ENCODE measurements at regions not wholly inside any gene's neighbourhood (a gene's known extent, or its start where the extent isn't known, plus 50 kb on each side); places are given as distances from the start of the nearest gene placed in this dataset.

DNA sequence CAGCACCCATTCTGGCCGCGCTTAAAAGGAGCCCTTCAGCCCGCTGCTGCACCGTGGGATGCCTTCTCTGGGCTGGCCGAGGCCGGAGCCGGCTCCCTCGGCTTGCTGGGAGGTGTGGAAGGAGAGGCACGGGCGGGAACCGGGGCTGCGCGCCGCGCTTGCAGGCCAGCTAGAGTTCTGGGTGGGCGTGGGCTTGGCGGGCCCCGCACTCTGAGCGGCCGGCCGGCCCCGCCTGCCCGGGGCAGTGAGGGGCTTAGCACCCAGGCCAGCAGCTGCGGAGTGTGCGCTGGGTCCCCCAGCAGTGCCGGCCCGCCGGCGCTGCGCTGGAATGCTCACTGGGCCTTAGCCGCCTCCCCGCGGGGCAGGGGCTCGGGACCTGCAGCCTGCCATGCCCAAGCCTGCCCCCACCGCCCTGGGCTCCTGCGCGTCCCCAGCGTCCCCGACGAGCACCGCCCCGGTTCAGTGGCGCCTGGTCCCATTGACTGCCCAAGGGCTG lies 111.3 kb downstream of the PCDH18 start:
- Histone ChIP-seq H4K20me1 (ENCODE audit: control insufficient read depth, insufficient read depth, low read length, poor library complexity, severe bottlenecking) (no peaks in the 10 kb centered on the region), H3K4me2 (replicated peaks; ENCODE audit: low read depth, low read length, poor library complexity, severe bottlenecking) (no peak overlapping the region), H3K4me3 (ENCODE audit: control extremely low read depth in 1 of 5, extremely low read depth in 1 of 5, insufficient read depth in 1 of 5, low read depth in 2 of 5, low read length in 4 of 5) (no peak overlapping the region), H3K9ac (ENCODE audit: low read length) (no peak overlapping the region), H3K4me1 (ENCODE audit: control insufficient read depth in 2 of 2, insufficient read depth in 2 of 2, low read length in 2 of 2) (no peaks in the 10 kb centered on the region), H3K36me3 (replicated peaks in 1 of 2; ENCODE audit: control extremely low read depth in 1 of 2, control insufficient read depth in 1 of 2, extremely low read depth in 1 of 2, insufficient read depth in 2 of 2, low read length in 1 of 2) (no peaks in the 10 kb centered on the region), H3K79me2 (ENCODE audit: control insufficient read depth, insufficient read depth, low read length) (no peaks in the 10 kb centered on the region), H2AFZ (ENCODE audit: insufficient read depth, low read depth, low read length, poor library complexity, severe bottlenecking) (no peak overlapping the region), H3K27ac (ENCODE audit: low read length in 2 of 2) (no peak overlapping the region), H3K9me3 (ENCODE audit: control extremely low read depth in 1 of 3, control insufficient read depth in 2 of 3, insufficient read depth in 1 of 3, low read length in 2 of 3) (peaks cover 0 to 9% (median 2%) of the 10 kb centered on the region in 3 donors), H3K27me3 (replicated peaks in 1 of 4; ENCODE audit: control extremely low read depth in 1 of 4, control insufficient read depth in 3 of 4, insufficient read depth in 4 of 4, low read length in 3 of 4) (no peaks in the 10 kb centered on the region)
- intact Hi-C loops (cut with micrococcal nuclease): no loop called here
- TF ChIP-seq, protein P1, sequence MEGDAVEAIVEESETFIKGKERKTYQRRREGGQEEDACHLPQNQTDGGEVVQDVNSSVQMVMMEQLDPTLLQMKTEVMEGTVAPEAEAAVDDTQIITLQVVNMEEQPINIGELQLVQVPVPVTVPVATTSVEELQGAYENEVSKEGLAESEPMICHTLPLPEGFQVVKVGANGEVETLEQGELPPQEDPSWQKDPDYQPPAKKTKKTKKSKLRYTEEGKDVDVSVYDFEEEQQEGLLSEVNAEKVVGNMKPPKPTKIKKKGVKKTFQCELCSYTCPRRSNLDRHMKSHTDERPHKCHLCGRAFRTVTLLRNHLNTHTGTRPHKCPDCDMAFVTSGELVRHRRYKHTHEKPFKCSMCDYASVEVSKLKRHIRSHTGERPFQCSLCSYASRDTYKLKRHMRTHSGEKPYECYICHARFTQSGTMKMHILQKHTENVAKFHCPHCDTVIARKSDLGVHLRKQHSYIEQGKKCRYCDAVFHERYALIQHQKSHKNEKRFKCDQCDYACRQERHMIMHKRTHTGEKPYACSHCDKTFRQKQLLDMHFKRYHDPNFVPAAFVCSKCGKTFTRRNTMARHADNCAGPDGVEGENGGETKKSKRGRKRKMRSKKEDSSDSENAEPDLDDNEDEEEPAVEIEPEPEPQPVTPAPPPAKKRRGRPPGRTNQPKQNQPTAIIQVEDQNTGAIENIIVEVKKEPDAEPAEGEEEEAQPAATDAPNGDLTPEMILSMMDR (IDR thresholded peaks at IDR 0.05): no peak
- TF ChIP-seq EZH2 (IDR thresholded peaks at IDR 0.05; ENCODE audit: borderline replicate concordance, insufficient read depth, low read depth, low read length, poor library complexity, severe bottlenecking): no peak
- WGBS (ENCODE audit: insufficient coverage): 98% methylated on average over 43 of the region's 43 CpGs
- ChIA-PET POLR2A (no interaction called here), CTCF (no interaction called here)
- H3K4me3 Mint-ChIP-seq: no peak overlapping the region
- peaks cover 2% of the 10 kb centered on the region for H3K9me3 Mint-ChIP-seq (ENCODE audit: insufficient read depth)
- H3K27ac Mint-ChIP-seq: no peak overlapping the region
- no peaks in the 10 kb centered on the region for H3K4me1 Mint-ChIP-seq
- ATAC-seq (ENCODE audit: low read depth): no peak
- H3K27me3 Mint-ChIP-seq: no peaks in the 10 kb centered on the region
- no peak for DNase-seq

DNA sequence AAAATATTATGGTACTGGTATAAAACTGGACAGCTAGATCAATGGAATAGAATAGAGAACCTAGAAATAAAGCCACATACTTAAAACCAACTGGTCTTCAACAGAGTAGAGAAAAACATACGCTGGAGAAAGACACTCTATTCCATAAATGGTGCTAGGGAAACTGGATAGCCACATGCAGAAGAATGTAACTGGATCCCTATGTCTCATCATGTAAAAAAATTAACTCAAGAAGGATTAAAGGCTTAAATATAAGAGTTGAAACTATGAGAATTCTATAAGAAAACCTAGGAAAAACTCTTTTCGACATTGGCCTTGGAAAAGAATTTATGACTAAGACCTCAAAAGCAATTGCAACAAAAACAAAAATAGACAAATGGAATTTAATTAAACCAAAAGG lies 114.6 kb downstream of the PCDH18 start:
- no peak overlapping the region for H3K27ac Mint-ChIP-seq
- no peak overlapping the region for H3K4me2 ChIP-seq (replicated peaks; ENCODE audit: low read depth, low read length, poor library complexity, severe bottlenecking)
- H3K27me3 Mint-ChIP-seq: no peaks in the 10 kb centered on the region
- H3K79me2 ChIP-seq (ENCODE audit: control insufficient read depth, insufficient read depth, low read length): no peaks in the 10 kb centered on the region
- intact Hi-C loops (cut with micrococcal nuclease): no loop called here
- DNase-seq (no peak), ATAC-seq (ENCODE audit: low read depth) (no peak)
- H3K27ac ChIP-seq (ENCODE audit: low read length in 2 of 2): no peak overlapping the region
- no peaks in the 10 kb centered on the region for H3K4me1 ChIP-seq (ENCODE audit: control insufficient read depth in 2 of 2, insufficient read depth in 2 of 2, low read length in 2 of 2)
- no peaks in the 10 kb centered on the region for H4K20me1 ChIP-seq (ENCODE audit: control insufficient read depth, insufficient read depth, low read length, poor library complexity, severe bottlenecking)
- TF ChIP-seq, protein P1 (IDR thresholded peaks at IDR 0.05): no peak
- no peak for TF ChIP-seq EZH2 (IDR thresholded peaks at IDR 0.05; ENCODE audit: borderline replicate concordance, insufficient read depth, low read depth, low read length, poor library complexity, severe bottlenecking)
- H3K4me1 Mint-ChIP-seq: no peaks in the 10 kb centered on the region
- no peak overlapping the region for H3K9ac ChIP-seq (ENCODE audit: low read length)
- no peak overlapping the region for H3K4me3 Mint-ChIP-seq
- no CpG with 5 or more reads among the region's 2 CpGs for WGBS (ENCODE audit: insufficient coverage)
- ChIA-PET CTCF (no interaction called here), POLR2A (no interaction called here)
- H3K9me3 Mint-ChIP-seq (ENCODE audit: insufficient read depth): peaks cover 3% of the 10 kb centered on the region
- H2AFZ ChIP-seq (ENCODE audit: insufficient read depth, low read depth, low read length, poor library complexity, severe bottlenecking): no peak overlapping the region
- H3K9me3 ChIP-seq (ENCODE audit: control extremely low read depth in 1 of 3, control insufficient read depth in 2 of 3, insufficient read depth in 1 of 3, low read length in 2 of 3): peaks cover 0 to 6% (median 0%) of the 10 kb centered on the region in 3 donors
- no peaks in the 10 kb centered on the region for H3K27me3 ChIP-seq (replicated peaks in 1 of 4; ENCODE audit: control extremely low read depth in 1 of 4, control insufficient read depth in 3 of 4, insufficient read depth in 4 of 4, low read length in 3 of 4)
- H3K4me3 ChIP-seq (ENCODE audit: control extremely low read depth in 1 of 5, extremely low read depth in 1 of 5, insufficient read depth in 1 of 5, low read depth in 2 of 5, low read length in 4 of 5): no peak overlapping the region
- H3K36me3 ChIP-seq (replicated peaks in 1 of 2; ENCODE audit: control extremely low read depth in 1 of 2, control insufficient read depth in 1 of 2, extremely low read depth in 1 of 2, insufficient read depth in 2 of 2, low read length in 1 of 2): no peaks in the 10 kb centered on the region
